HepG2 (cell line): ENCODE measurements at regions not wholly inside any gene's neighbourhood (a gene's known extent, or its start where the extent isn't known, plus 50 kb on each side); places are given as distances from the start of the nearest gene placed in this dataset.

Experiments used
- CTCF ChIP-seq: sonication (generic); formaldehyde crosslinking; IDR thresholded peaks from 2 replicates; pipeline ENCODE4 v1.5.0; 2020; ENCODE audit warnings: mild to moderate bottlenecking, missing genetic modification reagents, moderate library complexity
- HIVEP1 ChIP-seq: sonication (generic); formaldehyde crosslinking; IDR thresholded peaks from 2 replicates; pipeline ENCODE4 v1.4.0; 2020; ENCODE audit warnings: mild to moderate bottlenecking, missing genetic modification reagents
- KDM1A ChIP-seq: IDR thresholded peaks from 2 replicates; pipeline ENCODE4 v1.6.1; 2016; ENCODE audit warnings: missing compliant biosample characterization
- PHF8 ChIP-seq: sonication (generic); formaldehyde crosslinking; IDR thresholded peaks from 2 replicates; pipeline ENCODE4 v1.5.0; 2020; ENCODE audit warnings: missing genetic modification reagents
- ZFP36L2 ChIP-seq: sonication (generic); formaldehyde crosslinking; IDR thresholded peaks from 2 replicates; pipeline ENCODE4 v1.4.0; 2020; ENCODE audit warnings: missing genetic modification reagents
- ZHX1 ChIP-seq: sonication (generic); formaldehyde crosslinking; IDR thresholded peaks from 2 replicates; pipeline ENCODE4 v1.8.1; 2022; ENCODE audit warnings: low read depth, mild to moderate bottlenecking, missing genetic modification reagents
- ZNF281 ChIP-seq: sonication (generic); formaldehyde crosslinking; IDR thresholded peaks from 2 replicates; pipeline ENCODE4 v1.4.0; 2020; ENCODE audit warnings: missing genetic modification reagents, borderline replicate concordance

- no peak for TF ChIP-seq CTCF
- no peak for TF ChIP-seq ZFP36L2 (CRISPR knock-in tag)
- TF ChIP-seq ZHX1 (CRISPR knock-in tag): no peak
- TF ChIP-seq KDM1A (CRISPR knock-in tag): no peak
- no peak for TF ChIP-seq ZNF281 (CRISPR knock-in tag)
- TF ChIP-seq PHF8 (CRISPR knock-in tag): no peak
- TF ChIP-seq HIVEP1 (CRISPR knock-in tag): no peak
- TF ChIP-seq, all 625 proteins: peak for 0
Observed at GRCh38 chr5:30981576-30981975, 211.9 kb upstream of the CDH6 start (continued).
